Renal pelvis (tissue), 1 donor: ENCODE measurements at regions not wholly inside any gene's neighbourhood (a gene's known extent, or its start where the extent isn't known, plus 50 kb on each side); places are given as distances from the start of the nearest gene placed in this dataset.
"Not testable (repeated sequence)": the region's sequence is repeated elsewhere in the genome, so short reads cannot be mapped to it uniquely, and the experiment has no call there.

Experiments
- DNase-seq: peaks from one replicate; pipeline ENCODE4 v3.0.0-alpha.2; 2013

DNA sequence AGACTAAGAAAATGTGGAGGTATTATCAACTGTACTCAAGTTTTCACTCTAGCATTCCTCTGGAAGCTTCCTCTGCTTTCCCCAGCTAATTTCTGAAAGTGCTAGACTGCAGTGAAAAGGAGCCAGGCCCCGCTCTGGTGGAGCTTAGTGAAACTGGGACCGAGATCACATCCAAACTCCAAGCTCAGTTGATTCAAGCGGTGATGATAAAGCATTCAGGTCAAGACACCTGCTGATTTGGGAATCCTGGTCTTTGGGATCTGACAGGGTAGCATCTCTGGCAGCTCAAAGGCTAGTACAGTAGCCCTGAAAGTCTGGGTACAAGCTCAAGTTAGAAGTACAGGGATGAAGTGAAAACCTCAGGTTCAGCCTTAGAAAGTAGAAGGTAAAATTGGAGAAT is 120.2 kb upstream of the CRIM1 start:
- DNase-seq, result no peak

DNA sequence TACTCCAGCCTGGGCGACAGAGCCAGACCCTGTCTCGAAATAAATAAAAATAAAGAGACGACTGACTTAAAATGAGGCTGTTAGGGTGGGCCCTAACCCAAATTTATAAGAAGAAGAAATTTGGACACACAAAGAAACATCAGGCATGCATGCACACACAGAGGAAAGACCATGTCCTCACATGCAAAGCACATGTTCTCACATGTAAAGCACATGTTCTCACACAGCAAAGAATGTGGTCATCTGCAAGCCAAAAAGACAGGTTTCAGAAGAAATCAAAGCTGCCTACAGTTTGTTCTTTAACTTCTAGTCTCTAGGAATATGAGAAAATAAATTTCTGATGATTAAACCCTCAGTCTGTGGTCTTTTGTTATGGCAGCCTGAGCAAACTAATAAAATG is 132.3 kb upstream of the CRIM1 start:
- DNase-seq, result no peak

DNA sequence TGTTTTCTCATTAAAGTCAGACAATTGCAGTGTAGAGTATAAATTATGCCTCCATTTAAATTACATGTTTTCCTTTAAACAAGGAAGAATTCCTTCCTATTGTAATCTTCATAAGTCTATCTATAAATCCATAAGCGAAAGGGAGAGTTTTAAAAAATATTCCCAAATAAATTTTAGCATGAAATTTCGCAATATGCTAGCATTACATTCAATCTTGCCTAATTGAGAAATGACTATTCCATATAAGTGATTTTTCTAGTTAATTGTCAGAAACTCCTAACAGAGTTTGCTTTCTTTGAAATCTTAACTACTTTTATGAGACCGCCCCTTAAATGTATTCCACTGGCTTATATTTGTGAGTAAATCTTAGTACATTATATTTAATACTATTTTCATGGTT is 133.1 kb upstream of the CRIM1 start:
- no peak for DNase-seq

DNA sequence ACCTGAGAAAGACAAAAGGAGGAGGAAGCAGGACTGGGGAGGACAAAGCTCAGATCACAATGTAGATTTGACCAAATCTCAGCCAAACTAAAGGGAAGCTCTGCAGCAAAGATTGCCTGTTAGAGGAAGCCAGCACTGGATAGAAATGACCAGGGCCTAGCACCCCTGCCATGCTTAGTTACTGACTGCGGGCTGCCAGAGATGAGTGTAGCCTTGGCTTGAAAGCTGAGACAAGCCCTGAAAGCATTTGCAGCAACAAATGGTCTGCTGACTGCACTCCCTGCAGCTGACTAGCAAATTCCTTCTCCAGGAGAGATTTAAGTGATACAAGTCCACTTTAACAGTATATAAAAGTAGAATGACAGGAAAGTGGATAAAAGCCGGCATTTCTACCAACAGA is 140.9 kb upstream of the CRIM1 start:
- DNase-seq, result no peak

DNA sequence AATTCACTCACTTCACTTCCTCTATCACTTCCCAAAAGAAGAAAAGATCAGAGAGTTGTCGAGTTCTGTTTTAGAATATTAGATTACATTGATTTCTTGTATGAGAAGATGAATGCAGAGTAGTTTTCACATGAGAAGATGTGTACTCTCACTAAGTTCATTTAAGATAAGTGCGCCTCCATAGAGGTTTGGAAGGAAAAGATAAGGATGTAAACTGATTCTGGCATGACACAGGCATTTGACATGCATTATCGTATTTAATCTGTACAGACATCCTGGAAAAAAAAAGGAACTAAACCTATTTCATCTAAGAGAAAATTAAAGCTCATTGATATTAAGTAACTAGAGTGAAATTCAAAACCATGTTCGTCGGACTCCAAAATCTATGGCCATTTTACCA is 152.2 kb upstream of the CRIM1 start:
- DNase-seq, result no peak

DNA sequence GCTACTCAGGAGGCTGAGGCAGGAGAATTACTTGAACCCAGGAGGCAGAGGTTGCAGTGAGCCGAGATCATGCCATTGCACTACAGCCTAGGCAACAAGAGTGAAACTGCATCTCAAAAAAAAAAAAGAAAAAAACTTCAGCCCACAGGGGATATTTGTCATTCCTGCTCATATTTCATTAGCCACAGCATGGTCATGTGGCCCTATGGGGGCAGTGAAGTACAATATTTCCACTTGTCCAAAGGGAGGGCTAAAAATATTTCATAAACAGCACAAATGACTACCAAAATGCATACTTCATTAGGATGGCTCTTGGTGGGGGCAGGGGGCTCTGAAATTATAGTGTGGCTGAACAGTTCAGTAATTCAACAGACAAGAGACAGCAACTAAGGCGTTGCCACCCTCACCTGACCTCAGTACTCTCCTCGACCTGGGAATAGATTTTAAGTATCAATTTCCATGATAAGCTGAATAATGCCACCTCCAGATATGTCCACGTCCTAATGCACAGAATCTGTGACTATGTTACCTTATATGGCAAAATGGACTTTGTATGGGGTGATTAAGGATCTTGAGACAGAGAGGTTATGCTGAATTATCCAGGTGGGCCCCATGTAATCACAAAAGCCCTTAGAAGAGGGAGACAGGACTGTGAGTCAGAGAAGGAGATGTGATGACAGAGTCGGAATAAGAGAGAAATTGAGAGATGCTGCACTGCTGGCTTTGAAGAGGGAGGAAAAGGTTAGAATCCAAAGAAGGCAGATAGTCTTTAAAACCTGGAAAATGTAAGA is 158.2 kb upstream of the CRIM1 start:
- DNase-seq, result no peak

DNA sequence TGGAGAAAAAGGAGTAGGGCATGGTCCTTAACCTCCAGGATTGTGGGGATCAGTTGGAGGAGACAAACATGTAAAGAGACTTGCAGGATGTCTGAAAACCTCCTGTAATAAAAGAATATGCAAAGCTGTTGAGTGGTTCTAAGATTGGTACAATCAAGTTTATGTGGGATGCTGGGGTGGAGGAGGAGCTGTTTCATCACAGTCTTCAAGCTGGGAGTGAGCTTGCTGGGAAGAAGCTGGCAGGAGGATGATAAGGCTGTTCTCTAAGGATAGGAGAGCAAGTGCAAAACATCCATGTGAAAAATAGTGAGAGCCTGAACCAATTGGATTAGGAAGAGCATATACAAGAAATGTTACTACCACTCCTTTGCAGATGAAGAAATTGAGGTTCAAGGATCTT is 161.9 kb upstream of the CRIM1 start:
- DNase-seq, result no peak

DNA sequence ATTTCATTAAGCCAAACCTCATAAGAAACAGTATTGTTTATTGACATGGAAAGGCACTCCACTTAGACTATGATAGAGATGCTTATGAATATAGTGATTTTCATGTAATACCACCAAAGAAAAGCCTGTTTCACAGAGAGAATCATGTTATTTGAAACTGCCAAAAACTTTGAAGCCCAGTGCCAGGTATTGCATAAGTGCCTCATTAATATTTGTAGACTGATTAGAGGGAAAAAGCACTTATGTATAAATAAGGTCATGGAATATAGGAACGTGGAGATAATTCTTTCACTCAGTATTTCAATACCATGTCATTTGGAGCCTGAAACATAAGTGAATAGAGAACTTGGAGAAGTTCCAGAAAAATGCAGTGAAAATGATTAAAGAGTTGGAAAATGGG is 162.6 kb upstream of the CRIM1 start:
- no peak for DNase-seq

DNA sequence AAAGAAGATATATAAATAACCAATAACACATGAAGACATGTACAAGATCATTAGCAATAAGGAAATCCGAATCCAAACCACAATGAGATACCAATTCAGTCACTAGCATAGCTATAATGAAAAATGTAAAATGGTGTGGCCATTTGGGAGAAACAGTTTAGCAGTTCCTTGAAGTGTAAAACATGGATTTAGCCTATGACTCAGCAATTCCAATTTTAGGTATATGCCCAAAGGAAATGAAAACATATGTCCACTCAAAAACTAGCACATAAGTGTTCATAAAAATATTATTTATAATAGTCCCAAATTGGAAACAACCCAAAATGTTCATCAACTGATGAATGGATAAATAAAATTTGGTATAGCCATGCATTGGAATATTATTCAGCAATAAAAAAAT is 165.5 kb upstream of the CRIM1 start:
- no peak for DNase-seq

DNA sequence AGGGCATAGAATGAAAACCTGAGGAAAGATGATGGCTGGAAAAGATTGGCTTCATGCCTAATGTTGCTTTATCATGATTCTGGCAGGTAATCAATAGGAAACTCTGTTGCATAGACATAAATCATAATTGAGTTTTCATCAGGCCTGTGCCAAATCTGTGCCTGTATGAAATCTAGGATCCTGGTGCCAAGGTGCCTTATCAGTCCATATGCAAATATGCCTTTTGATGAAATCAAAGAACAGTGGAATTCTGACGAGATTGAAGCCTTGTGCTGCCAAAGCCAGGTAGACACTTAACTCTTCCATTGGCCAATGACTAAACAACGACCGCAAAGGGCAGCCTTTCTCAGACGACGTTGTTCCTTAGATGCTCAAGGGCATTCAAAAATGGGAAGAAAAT is 170.0 kb upstream of the CRIM1 start:
- no peak for DNase-seq

DNA sequence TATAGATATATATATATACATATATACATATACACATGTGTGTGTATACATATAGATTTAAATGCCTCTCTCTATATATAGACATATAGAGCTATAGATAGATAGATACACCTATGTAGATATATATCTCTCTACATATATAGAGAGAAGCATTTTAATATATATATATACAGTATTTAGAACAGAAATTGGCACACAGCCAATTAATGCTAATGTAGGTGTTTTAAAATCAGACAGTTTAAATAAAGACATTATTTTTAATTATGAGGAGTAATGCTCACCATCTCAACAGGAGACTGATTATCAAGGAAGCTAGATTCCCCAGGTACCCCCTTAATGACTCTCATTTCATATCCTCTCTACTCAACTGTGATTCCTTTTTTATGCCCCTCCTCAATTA is 170.7 kb upstream of the CRIM1 start:
- no peak for DNase-seq

DNA sequence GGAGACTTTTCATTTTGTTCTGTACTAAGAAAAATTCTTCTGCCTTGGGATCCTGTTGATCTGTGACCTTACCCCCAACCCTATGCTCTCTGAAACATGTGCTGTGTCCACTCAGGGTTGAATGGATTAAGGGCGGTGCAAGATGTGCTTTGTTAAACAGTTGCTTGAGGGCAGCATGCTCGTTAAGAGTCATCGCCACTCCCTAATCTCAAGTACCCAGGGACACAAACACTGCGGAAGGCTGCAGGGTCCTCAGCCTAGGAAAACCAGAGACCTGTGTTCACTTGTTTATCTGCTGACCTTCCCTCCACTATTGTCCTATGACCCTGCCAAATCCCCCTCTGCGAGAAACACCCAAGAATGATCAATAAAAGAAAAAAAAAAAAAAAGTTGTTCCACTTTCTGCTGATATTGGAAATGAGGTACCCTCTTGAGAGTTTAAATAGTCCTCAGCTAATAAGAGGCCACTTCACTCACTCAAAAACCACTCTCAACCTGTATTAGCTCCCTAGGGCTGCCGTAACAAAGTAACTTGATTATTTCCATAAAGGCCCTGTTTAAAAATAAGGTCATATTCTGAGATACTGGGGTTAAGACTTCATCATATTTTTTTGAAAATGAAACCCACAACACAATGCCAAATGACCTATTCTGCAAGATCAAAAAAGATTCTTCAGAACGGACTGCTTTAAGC is 174.6 kb upstream of the CRIM1 start:
- DNase-seq, result not testable (repeated sequence)

DNA sequence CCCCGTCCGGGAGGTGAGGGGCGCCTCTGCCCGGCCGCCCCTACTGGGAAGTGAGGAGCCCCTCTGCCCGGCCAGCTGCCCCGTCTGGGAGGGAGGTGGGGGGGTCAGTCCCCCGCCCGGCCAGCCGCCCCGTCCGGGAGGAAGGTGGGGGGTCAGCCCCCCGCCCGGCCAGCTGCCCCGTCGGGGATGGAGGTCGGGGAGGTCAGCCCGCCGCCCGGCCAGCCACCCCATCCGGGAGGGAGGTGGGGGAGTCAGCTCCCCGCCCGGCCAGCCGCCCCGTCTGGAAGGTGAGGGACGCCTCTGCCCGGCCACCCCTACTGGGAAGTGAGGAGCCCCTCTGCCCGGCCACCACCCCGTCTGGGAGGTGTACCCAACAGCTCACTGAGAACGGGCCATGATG is 175.3 kb upstream of the CRIM1 start:
- DNase-seq, result not testable (repeated sequence)

DNA sequence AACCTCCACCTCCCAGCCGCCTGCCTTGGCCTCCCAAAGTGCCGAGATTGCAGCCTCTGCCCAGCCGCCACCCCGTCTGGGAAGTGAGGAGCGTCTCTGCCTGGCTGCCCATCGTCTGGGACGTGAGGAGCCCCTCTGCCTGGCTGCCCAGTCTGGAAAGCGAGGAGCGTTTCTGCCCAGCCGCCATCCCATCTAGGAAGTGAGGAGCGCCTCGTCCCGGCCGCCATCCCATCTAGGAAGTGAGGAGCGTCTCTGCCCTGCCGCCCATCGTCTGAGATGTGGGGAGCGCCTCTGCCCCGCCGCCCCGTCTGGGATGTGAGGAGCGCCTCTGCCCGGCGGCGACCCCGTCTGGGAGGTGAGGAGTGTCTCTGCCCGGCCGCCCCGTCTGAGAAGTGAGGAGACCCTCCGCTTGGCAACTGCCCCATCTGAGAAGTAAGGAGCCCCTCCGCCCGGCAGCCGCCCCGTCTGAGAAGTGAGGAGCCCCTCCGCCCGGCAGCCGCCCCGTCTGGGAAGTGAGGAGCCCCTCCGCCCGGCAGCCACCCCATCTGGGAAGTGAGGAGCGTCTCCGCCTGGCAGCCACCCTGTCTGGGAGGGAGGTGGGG is 175.8 kb upstream of the CRIM1 start:
- DNase-seq, result not testable (repeated sequence)

DNA sequence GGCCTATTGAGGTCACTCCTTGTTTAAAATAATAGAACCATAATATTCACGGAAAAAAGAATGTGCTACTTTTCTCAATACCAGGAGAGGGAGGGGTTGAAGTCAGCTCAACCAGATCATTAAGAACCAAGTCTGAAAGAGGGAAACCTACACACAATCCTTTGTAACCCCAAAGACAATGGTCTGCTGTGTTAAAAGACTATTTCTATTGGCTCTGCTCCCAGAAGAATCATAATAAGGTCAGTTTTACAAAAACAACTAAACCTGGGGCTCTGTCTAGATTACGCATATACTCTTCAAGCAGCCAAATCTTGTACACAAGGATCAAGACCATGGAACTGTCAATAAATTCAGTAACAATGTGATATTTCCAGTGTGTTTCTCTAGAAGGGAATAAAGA is 177.2 kb upstream of the CRIM1 start:
- DNase-seq, result no peak

DNA sequence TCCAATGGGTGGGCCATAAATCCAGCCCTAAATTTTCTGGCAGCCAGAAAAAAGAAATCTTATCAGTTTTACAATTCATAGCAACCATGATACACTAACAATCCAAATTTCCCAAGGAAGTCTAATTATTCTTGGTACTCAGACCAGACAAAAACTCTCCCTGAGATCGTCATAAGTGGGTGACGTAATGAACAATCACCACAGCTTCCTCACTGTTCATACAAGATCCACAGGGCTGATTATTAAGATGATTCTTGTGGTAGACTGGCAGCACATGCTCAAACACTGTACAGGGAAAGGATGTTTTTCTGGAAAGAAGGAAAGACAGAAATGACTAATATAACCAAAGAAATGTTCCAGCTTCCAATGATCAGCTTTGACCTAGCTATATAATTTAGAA is 178.3 kb upstream of the CRIM1 start:
- DNase-seq, result no peak

DNA sequence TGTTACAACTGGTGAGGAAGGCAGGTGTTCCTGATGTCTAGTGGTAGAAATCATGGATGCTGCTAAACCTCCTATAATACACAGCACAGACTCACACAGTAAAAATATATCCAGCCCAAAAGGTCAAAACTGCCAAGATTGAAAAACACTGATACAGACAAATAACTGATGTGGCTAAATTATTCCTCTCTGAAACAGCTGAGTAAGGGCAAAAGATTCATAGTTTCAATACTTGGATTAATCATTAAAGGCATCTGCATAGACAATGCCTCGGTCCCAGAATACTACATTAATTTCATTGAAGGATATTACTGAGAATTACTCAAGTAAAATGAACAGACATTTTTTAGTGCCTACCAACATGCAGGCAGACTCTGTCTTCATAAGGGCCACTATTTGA is 180.7 kb upstream of the CRIM1 start:
- DNase-seq, result no peak

DNA sequence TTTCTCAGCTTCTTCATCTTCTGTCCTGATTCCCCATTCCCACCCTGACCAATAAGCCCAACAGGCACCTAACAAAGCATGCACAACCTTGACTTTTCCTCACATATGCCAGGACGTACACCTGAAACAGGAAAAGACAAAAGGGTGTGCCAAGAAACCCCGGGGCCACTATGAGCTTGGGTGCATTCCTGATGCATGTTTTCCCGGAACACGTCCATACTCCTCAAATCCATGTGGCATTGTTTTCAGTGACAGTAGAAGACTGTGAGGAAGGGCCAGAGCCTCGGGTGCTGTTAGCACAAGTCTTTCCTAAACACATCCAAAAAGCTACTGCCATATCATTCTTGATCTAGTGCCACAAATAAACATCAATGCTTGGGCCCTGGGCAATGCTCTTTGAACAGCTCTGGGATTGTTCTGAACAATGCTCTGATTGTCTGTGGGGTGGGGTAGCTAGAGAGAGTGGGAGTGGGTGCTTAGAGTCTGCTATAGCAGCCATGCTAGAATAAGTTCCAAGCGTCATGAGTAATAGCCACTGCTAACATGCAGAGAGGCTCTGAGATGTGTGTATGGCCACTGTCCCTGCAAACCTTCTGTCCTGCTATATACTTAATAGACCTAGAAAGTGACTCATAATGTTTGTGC is 181.7 kb upstream of the CRIM1 start:
- DNase-seq, result no peak

DNA sequence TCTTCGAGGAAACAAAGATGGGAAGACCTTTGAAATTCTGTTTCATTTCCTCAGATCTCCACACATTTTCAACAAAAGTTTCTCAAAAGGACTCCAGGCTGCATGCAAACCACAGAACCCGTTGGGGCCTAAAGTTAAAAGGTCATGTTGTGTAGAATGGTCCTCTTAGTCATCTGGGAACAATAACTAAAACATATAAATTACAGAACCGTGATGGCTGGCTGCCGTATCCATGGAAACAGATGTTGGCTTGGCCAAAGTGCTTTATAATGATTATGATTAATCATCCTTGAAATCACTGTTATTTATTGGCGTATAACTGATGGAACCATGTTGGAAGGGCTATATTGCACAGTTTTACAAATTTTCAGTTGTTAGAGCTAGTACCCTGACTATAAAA is 182.8 kb upstream of the CRIM1 start:
- peak; percentile 39 for DNase-seq

DNA sequence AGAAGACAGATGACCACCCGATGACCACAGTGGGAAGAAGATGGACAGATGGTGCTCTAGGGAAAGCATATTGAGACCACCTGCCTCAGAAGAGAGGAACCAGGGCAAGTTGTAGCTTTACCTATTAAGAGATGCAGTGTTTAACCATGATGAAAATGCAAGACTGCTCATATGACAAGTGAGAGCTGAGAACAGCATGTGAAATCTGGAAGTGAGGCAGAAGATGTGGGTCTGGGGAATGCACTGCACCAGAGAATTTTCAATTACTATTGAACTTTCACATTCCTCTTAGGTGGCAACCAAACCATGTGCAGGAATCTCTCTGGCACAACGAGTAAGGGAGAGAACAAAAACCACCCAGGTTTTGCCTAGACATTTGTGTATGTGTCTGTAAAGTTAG is 184.8 kb upstream of the CRIM1 start:
- DNase-seq, result no peak

DNA sequence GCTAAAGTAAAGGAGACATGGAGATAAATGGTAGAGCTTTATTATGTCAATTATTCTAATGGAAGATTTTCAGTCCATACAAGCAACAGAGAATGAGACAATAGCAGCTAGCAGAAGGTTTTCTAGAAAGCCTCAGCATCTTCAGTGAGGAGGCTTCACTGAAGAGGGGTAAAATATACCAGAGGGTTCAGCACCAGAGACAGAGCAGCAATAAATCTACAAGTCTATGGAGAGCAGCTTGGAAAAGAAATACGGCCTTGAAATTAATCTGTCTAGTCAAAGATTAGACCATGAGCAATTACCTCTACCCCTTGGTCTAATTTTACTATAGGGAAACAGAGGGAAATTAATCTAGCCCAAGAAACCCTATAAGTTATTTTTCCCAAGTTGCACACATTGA is 185.7 kb upstream of the CRIM1 start:
- DNase-seq, result peak; percentile 24

DNA sequence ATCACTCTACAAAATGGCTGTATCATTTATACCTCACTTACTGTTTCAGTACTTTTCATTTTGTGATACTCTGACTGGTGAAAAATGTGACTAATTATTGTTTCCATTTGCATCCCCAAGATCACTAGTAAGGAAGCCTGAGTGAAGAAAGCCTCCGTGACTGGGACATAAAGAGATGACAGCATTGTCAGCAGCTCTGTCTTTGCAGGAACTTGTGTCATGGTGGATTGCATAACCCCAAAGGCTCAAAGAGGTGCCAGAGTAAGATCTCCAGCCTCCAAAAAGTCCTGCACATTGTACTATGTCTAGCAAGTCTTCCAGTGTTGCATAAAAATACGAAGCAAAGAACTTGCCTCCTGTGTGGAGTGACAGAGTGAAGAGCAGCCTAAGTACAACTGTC is 187.5 kb upstream of the CRIM1 start:
- no peak for DNase-seq

DNA sequence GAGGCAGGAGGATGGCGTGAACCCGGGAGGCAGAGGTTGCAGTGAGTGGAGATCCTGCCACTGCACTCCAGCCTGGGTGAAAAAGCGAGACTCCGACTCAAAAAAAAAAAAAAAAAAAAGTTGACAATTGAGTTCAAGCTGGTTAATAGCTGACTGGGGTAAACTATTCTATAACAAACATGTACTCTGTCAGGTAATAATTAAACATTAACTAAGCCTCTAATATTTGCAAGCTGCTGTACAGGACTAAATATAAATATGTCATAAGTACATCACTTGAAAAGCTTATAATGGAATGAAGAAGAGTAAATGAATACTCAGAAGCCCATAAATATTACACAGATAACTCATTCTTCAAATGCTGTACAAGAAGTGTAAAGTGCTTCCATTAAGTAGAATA is 190.4 kb upstream of the CRIM1 start:
- no peak for DNase-seq
